GM23338 (cell line): ENCODE measurements at regions not wholly inside any gene's neighbourhood (a gene's known extent, or its start where the extent isn't known, plus 50 kb on each side); places are given as distances from the start of the nearest gene placed in this dataset.

Experiments
- ATAC-seq: fragments of 200-7000 bp; cut with Tn5 transposase; 3 replicates; pipeline ENCODE4 v1.9.1; 2020
- DNase-seq: peaks from one replicate; pipeline ENCODE4 v3.0.0-alpha.2; 2015; ENCODE audit warnings: low spot score
- H2AFZ ChIP-seq: fragments of 200-600 bp; sonication (generic); 2 replicates; pipeline ENCODE4 v1.8.0; 2016; ENCODE audit warnings: antibody characterized with exemption, mild to moderate bottlenecking, moderate library complexity
- H3F3A ChIP-seq: fragments of 200-600 bp; sonication (generic); replicated peaks from 2 replicates; pipeline ENCODE4 v1.8.0; 2017; ENCODE audit warnings: antibody characterized with exemption, mixed run types, low read depth
- H3K27ac ChIP-seq: fragments of 200-600 bp; sonication (generic); 2 replicates; pipeline ENCODE4 v1.6.1; 2016; ENCODE audit warnings: low read depth
- H3K27me3 ChIP-seq: fragments of 200-600 bp; sonication (generic); 2 replicates; pipeline ENCODE4 v1.8.0; 2016; ENCODE audit warnings: mild to moderate bottlenecking, mixed run types, moderate library complexity; ENCODE audit not compliant: insufficient read depth
- H3K36me3 ChIP-seq: fragments of 200-600 bp; sonication (generic); 2 replicates; pipeline ENCODE4 v1.8.0; 2016; ENCODE audit warnings: mild to moderate bottlenecking; ENCODE audit not compliant: insufficient read depth
- H3K4me1 ChIP-seq: fragments of 200-600 bp; sonication (generic); 2 replicates; pipeline ENCODE4 v1.8.0; 2016; ENCODE audit warnings: mild to moderate bottlenecking, moderate library complexity; ENCODE audit not compliant: insufficient read depth
- H3K4me2 ChIP-seq: fragments of 200-600 bp; sonication (generic); 2 replicates; pipeline ENCODE4 v1.7.1; 2017; ENCODE audit warnings: mixed run types
- H3K4me3 ChIP-seq: fragments of 200-600 bp; sonication (generic); 2 replicates; pipeline ENCODE4 v1.6.1; 2016; ENCODE audit warnings: mixed run types
- H3K79me2 ChIP-seq: fragments of 200-600 bp; sonication (generic); replicated peaks from 2 replicates; pipeline ENCODE4 v1.8.0; 2017; ENCODE audit warnings: mild to moderate bottlenecking; ENCODE audit not compliant: insufficient read depth
- H3K9me2 ChIP-seq: fragments of 200-600 bp; sonication (generic); 2 replicates; pipeline ENCODE4 v1.8.0; 2017; ENCODE audit not compliant: insufficient read depth
- H4K20me1 ChIP-seq: fragments of 200-600 bp; sonication (generic); replicated peaks from 2 replicates; pipeline ENCODE4 v1.8.0; 2017; ENCODE audit warnings: mild to moderate bottlenecking; ENCODE audit not compliant: insufficient read depth
- H3K27ac Mint-ChIP-seq: 2 replicates; pipeline ENCODE4 v1.8.0; 2020; ENCODE audit warnings: inconsistent platforms, mild to moderate bottlenecking, moderate library complexity, mixed read lengths
- H3K27me3 Mint-ChIP-seq: 3 replicates; pipeline ENCODE4 v1.8.0; 2022; ENCODE audit warnings: low read depth, mild to moderate bottlenecking, moderate library complexity, mixed read lengths, inconsistent platforms; ENCODE audit not compliant: insufficient read depth, poor library complexity
- H3K36me3 Mint-ChIP-seq: 3 replicates; pipeline ENCODE4 v1.8.0; 2021; ENCODE audit warnings: low read depth, mild to moderate bottlenecking, inconsistent platforms, moderate library complexity, mixed read lengths
- H3K4me1 Mint-ChIP-seq: 3 replicates; pipeline ENCODE4 v1.8.0; 2020; ENCODE audit warnings: mild to moderate bottlenecking, inconsistent platforms, mixed read lengths
- H3K4me3 Mint-ChIP-seq: 3 replicates; pipeline ENCODE4 v1.8.0; 2021; ENCODE audit warnings: moderate library complexity, mild to moderate bottlenecking, inconsistent platforms, mixed read lengths
- H3K9me3 Mint-ChIP-seq: 3 replicates; pipeline ENCODE4 v1.8.0; 2020; ENCODE audit warnings: moderate library complexity, mild to moderate bottlenecking, inconsistent platforms, mixed read lengths
- CREB1 ChIP-seq: fragments of 250-450 bp; sonication (Bioruptor Pico); IDR thresholded peaks from 2 replicates; pipeline ENCODE4 v1.5.0; 2020; ENCODE audit warnings: low read depth, mild to moderate bottlenecking, moderate library complexity
- CTCF ChIP-seq, 2 experiments: fragments of 200-600 bp in 1 of 2; sonication (generic) in 1 of 2; conservative IDR thresholded peaks; 2 replicates each; pipeline versions ENCODE4 v1.5.1 to v1.6.1; 2016 to 2017; ENCODE audit warnings: antibody characterized with exemption in 2 of 2, low read depth in 2 of 2, mild to moderate bottlenecking in 2 of 2, moderate library complexity in 1 of 2
- ETS1 ChIP-seq: IDR thresholded peaks from 2 replicates; pipeline ENCODE4 v1.6.1; 2016; ENCODE audit warnings: antibody characterized with exemption
- JUNB ChIP-seq: IDR thresholded peaks from one replicate; pipeline ENCODE4 v1.6.1; 2016; ENCODE audit warnings: antibody characterized with exemption; ENCODE audit not compliant: unreplicated experiment
- NANOG ChIP-seq: IDR thresholded peaks from 2 replicates; pipeline ENCODE4 v1.6.1; 2016; ENCODE audit warnings: antibody characterized with exemption, borderline replicate concordance
- POLR2AphosphoS5 ChIP-seq: IDR thresholded peaks from 2 replicates; pipeline ENCODE4 v1.6.1; 2016; ENCODE audit warnings: antibody characterized with exemption, low read depth
- REST ChIP-seq: IDR thresholded peaks from one replicate; pipeline ENCODE4 v1.6.1; 2018; ENCODE audit warnings: antibody characterized with exemption; ENCODE audit not compliant: unreplicated experiment
- ZNF114 ChIP-seq: fragments of 250-450 bp; sonication (Bioruptor Pico); IDR thresholded peaks from 2 replicates; pipeline ENCODE4 v1.5.0; 2020; ENCODE audit warnings: mild to moderate bottlenecking, moderate library complexity
- ZNF331 ChIP-seq: fragments of 250-450 bp; sonication (Bioruptor Pico); IDR thresholded peaks from 2 replicates; pipeline ENCODE4 v1.5.0; 2020; ENCODE audit warnings: low read depth, mild to moderate bottlenecking, moderate library complexity
- ZNF462 ChIP-seq: fragments of 250-450 bp; sonication (Bioruptor Pico); IDR thresholded peaks from 2 replicates; pipeline ENCODE4 v1.5.0; 2020; ENCODE audit warnings: mild to moderate bottlenecking, moderate library complexity

GRCh38 chr19:29297381-29297780, 84.4 kb upstream of the UQCRFS1 start (continued):
- no peak for TF ChIP-seq ZNF114 (CRISPR knock-in tag)
- TF ChIP-seq CREB1: no peak
- TF ChIP-seq JUNB: no peak
- TF ChIP-seq ETS1: no peak
- TF ChIP-seq POLR2AphosphoS5: no peak

- H3K27me3 Mint-ChIP-seq: peaks cover 15% of the 10 kb centered on the region
- no peak overlapping the region for H3K4me2 ChIP-seq
- no peak overlapping the region for H3K4me3 Mint-ChIP-seq
- H3F3A ChIP-seq: no peaks in the 10 kb centered on the region
- no peaks in the 10 kb centered on the region for H3K4me1 Mint-ChIP-seq
- H3K4me3 ChIP-seq: no peak overlapping the region
- H3K79me2 ChIP-seq: no peaks in the 10 kb centered on the region
- no peak overlapping the region for H3K27ac Mint-ChIP-seq
- no peaks in the 10 kb centered on the region; the same call in 2 of the 3 replicates for H3K9me3 Mint-ChIP-seq
- no peak overlapping the region for H2AFZ ChIP-seq
- DNase-seq (no peak), ATAC-seq (no peak)
- H3K36me3 Mint-ChIP-seq: no peaks in the 10 kb centered on the region
- no peaks in the 10 kb centered on the region for H3K9me2 ChIP-seq
- H3K36me3 ChIP-seq: no peaks in the 10 kb centered on the region
- no peaks in the 10 kb centered on the region for H3K4me1 ChIP-seq
- H3K27me3 ChIP-seq: no peaks in the 10 kb centered on the region
- H4K20me1 ChIP-seq: no peaks in the 10 kb centered on the region
- no peak overlapping the region for H3K27ac ChIP-seq
- TF ChIP-seq POLR2AphosphoS5 (no peak), ETS1 (no peak), ZNF462 (CRISPR knock-in tag) (no peak), ZNF331 (CRISPR knock-in tag) (no peak), NANOG (no peak), ZNF114 (CRISPR knock-in tag) (no peak), REST (no peak), CTCF (conservative IDR thresholded peaks at IDR 0.05; ENCODE audit: low read depth in 2 of 2) (no peak)
These were observed 86.7 kb upstream of the UQCRFS1 start for GRCh38 chr19:29299416-29300380.
